ENCODE measurements at regions not wholly inside any gene's neighbourhood (a gene's known extent, or its start where the extent isn't known, plus 50 kb on each side); places are given as distances from the start of the nearest gene placed in this dataset.

- TF ChIP-seq CTCF (IDR thresholded peaks at IDR 0.05; ENCODE audit: insufficient read depth, low read depth, low read length) (no peak), EZH2 (IDR thresholded peaks at IDR 0.05; ENCODE audit: insufficient read depth, low read length) (no peak)
These were observed 395.0 kb downstream of the TFAP2A start for GRCh38 chr6:10019851-10020250.
